Colonic mucosa (tissue), 4 donors: ENCODE measurements at regions not wholly inside any gene's neighbourhood (a gene's known extent, or its start where the extent isn't known, plus 50 kb on each side); places are given as distances from the start of the nearest gene placed in this dataset.

ENCODE experiments used
- DNase-seq: peaks from one replicate; pipeline ENCODE4 v3.0.0-alpha.2; 2020
- H3K27ac ChIP-seq: fragments of 200-600 bp; one replicate; pipeline ENCODE4 v1.8.0; 2021
- H3K27me3 ChIP-seq: fragments of 200-600 bp; one replicate; pipeline ENCODE4 v1.8.0; 2021
- H3K36me3 ChIP-seq: fragments of 200-600 bp; one replicate; pipeline ENCODE4 v1.8.0; 2021
- H3K4me1 ChIP-seq: fragments of 200-600 bp; one replicate; pipeline ENCODE4 v1.8.0; 2021; ENCODE audit warnings: mild to moderate bottlenecking
- H3K4me3 ChIP-seq: fragments of 200-600 bp; one replicate; pipeline ENCODE4 v1.8.0; 2021
- H3K9ac ChIP-seq, 2 donors: one replicate each; pipeline ENCODE4 v1.7.0; 2013; ENCODE audit warnings: control low read depth in 2 of 2, low read depth in 2 of 2, low read length in 2 of 2
- H3K9me3 ChIP-seq: fragments of 200-600 bp; one replicate; pipeline ENCODE4 v1.8.0; 2021
- CTCF ChIP-seq: fragments of 200-600 bp; IDR thresholded peaks from one replicate; pipeline ENCODE4 v1.8.0; 2022; ENCODE audit warnings: antibody characterized with exemption, mild to moderate bottlenecking
- intact Hi-C: fragments of 100-400 bp; cut with DNase I; formaldehyde crosslinking; loops from one replicate; pipeline ENCODE4 v1.14.1; 2022
- donor health status: healthy.
- donor health status: DM: no; HTN: no; CAD: no.
- donor health status: DM: no; HTN: no; CAD: no.

GRCh38 chr6:9537381-9537780, 877.5 kb downstream of the TFAP2A start:
- no peak for TF ChIP-seq CTCF
- intact Hi-C loops, result no loop called here
- no peak overlapping the region for H3K4me3 ChIP-seq

GRCh38 chr6:9535106-9535505, 879.8 kb downstream of the TFAP2A start:
- no peak overlapping the region for H3K9ac ChIP-seq
- intact Hi-C loops, result no loop called here
- TF ChIP-seq CTCF, result no peak
- no peaks in the 10 kb centered on the region for H3K36me3 ChIP-seq
- H3K4me3 ChIP-seq, result no peak overlapping the region
- H3K27ac ChIP-seq, result no peak overlapping the region
- no peaks in the 10 kb centered on the region for H3K27me3 ChIP-seq
- no peaks in the 10 kb centered on the region for H3K4me1 ChIP-seq
- H3K9me3 ChIP-seq, result no peaks in the 10 kb centered on the region
- DNase-seq, result no peak

More at GRCh38 chr6:9537381-9537780, 877.5 kb downstream of the TFAP2A start:
- Histone ChIP-seq H3K27ac (no peak overlapping the region), H3K4me1 (no peaks in the 10 kb centered on the region), H3K36me3 (no peaks in the 10 kb centered on the region), H3K9ac (no peak overlapping the region), H3K9me3 (no peaks in the 10 kb centered on the region), H3K27me3 (no peaks in the 10 kb centered on the region)
- DNase-seq, result no peak

- no peaks in the 10 kb centered on the region for H3K27me3 ChIP-seq
- no peak for TF ChIP-seq CTCF
- H3K4me1 ChIP-seq, result no peaks in the 10 kb centered on the region
- intact Hi-C loops, result no loop called here
- DNase-seq, result no peak
- no peaks in the 10 kb centered on the region for H3K9me3 ChIP-seq
- no peak overlapping the region for H3K9ac ChIP-seq
- no peak overlapping the region for H3K27ac ChIP-seq
- H3K36me3 ChIP-seq, result no peaks in the 10 kb centered on the region
- H3K4me3 ChIP-seq, result no peak overlapping the region
Measured at GRCh38 chr6:9532621-9533557, 882.0 kb downstream of the TFAP2A start.

GRCh38 chr6:9527679-9528286, 887.1 kb downstream of the TFAP2A start:
- intact Hi-C loops, result no loop called here
- no peak overlapping the region for H3K27ac ChIP-seq
- H3K4me1 ChIP-seq, result no peaks in the 10 kb centered on the region
- TF ChIP-seq CTCF, result no peak
- H3K9ac ChIP-seq, result no peak overlapping the region
- H3K4me3 ChIP-seq, result no peak overlapping the region
- H3K36me3 ChIP-seq, result no peaks in the 10 kb centered on the region
- no peaks in the 10 kb centered on the region for H3K27me3 ChIP-seq
- DNase-seq, result no peak
- H3K9me3 ChIP-seq, result no peaks in the 10 kb centered on the region

GRCh38 chr6:9523462-9523861, 891.4 kb downstream of the TFAP2A start:
- no peak for DNase-seq
- Histone ChIP-seq H3K36me3 (no peaks in the 10 kb centered on the region), H3K9ac (no peak overlapping the region), H3K9me3 (no peaks in the 10 kb centered on the region), H3K4me3 (no peak overlapping the region), H3K27ac (no peak overlapping the region), H3K4me1 (no peaks in the 10 kb centered on the region), H3K27me3 (no peaks in the 10 kb centered on the region)
- no peak for TF ChIP-seq CTCF
- intact Hi-C loops, result no loop called here
